HepG2 (cell line): ENCODE measurements at regions not wholly inside any gene's neighbourhood (a gene's known extent, or its start where the extent isn't known, plus 50 kb on each side); places are given as distances from the start of the nearest gene placed in this dataset.

Source experiments
- ATAC-seq: fragments of 200-7000 bp; cut with Tn5 transposase; 3 replicates; pipeline ENCODE4 v1.9.1; 2020; ENCODE audit warnings: mild to moderate bottlenecking, moderate library complexity
- BruUV-seq: library from RNA; stranded (reverse); fragments of 400-500 nt; replicated peaks from 2 replicates; lab custom pipeline; 2021; lab: Mats Ljungman, UMichigan
- CTCF ChIA-PET: fragments of 300-600 bp; formaldehyde crosslinking; extraction: SDS; loops from one replicate; lab custom pipeline; 2021; ENCODE audit warnings: low total read pairs, inconsistent platforms, low intra/inter-chr PET ratio; lab: Yijun Ruan, JAX
- POLR2A ChIA-PET: fragments of 350-600 bp; sonication (Branson Sonifier 250); formaldehyde crosslinking; loops from one replicate; lab custom pipeline; 2020; ENCODE audit warnings: antibody characterized with exemption, inconsistent platforms; lab: Yijun Ruan, JAX
- DNase-seq: peaks from one replicate; pipeline ENCODE4 v3.0.0-alpha.2; 2015; ENCODE audit warnings: low spot score
- FAIRE-seq: peaks from 3 replicates; lab custom pipeline; 2011; peaks lifted over from hg19 to GRCh38; lab: Jason Lieb, UNC
- H2AFZ ChIP-seq: one replicate; pipeline ENCODE4 v1.6.1; 2011; ENCODE audit warnings: low read length, inconsistent platforms
- H3K27ac ChIP-seq: fragments of 300-600 bp; 3 replicates; pipeline ENCODE4 v1.8.0; 2011; ENCODE audit warnings: mixed run types, mild to moderate bottlenecking, mixed read lengths, low read length, inconsistent platforms; ENCODE audit not compliant: insufficient read depth; ENCODE audit errors: extremely low read length
- H3K27me3 ChIP-seq, 2 experiments: fragments of 200-600 bp in 1 of 2; 2 replicates in 1 of 2; 3 replicates in 1 of 2; pipeline versions ENCODE4 v1.6.0 to v1.8.0; 2011; ENCODE audit warnings: low read length in 2 of 2, mild to moderate bottlenecking in 2 of 2, moderate library complexity in 2 of 2, inconsistent platforms in 1 of 2; ENCODE audit not compliant: insufficient read depth in 2 of 2, control insufficient read depth in 1 of 2
- H3K36me3 ChIP-seq, 2 experiments: fragments of 200-600 bp in 1 of 2; replicated peaks in 1 of 2; 2 replicates in 1 of 2; 3 replicates in 1 of 2; pipeline versions ENCODE4 v1.5.1 to v1.8.0; 2011; ENCODE audit warnings: low read length in 2 of 2, inconsistent platforms in 1 of 2; ENCODE audit not compliant: insufficient read depth in 2 of 2, control insufficient read depth in 1 of 2
- H3K4me1 ChIP-seq: 2 replicates; pipeline ENCODE4 v1.5.1; 2012; ENCODE audit warnings: low read length, inconsistent platforms; ENCODE audit not compliant: insufficient read depth
- H3K4me2 ChIP-seq: 2 replicates; pipeline ENCODE4 v1.6.0; 2011; ENCODE audit warnings: low read depth, low read length, inconsistent platforms
- H3K4me3 ChIP-seq, 3 experiments: fragments of 200-600 bp in 1 of 3; sonication (generic), shearing (Covaris generic) in 1 of 3; replicated peaks in 1 of 3; 2 replicates each; pipeline ENCODE4 v1.5.1; 2011 to 2016; ENCODE audit warnings: low read length in 3 of 3, inconsistent platforms in 2 of 3, low read depth in 2 of 3, mild to moderate bottlenecking in 2 of 3, control low read depth in 1 of 3, mixed read lengths in 1 of 3; ENCODE audit not compliant: insufficient read depth in 1 of 3
- H3K79me2 ChIP-seq: one replicate; pipeline ENCODE4 v1.6.1; 2011; ENCODE audit warnings: low read length, inconsistent platforms; ENCODE audit not compliant: insufficient read depth
- H3K9ac ChIP-seq: 2 replicates; pipeline ENCODE4 v1.6.0; 2011; ENCODE audit warnings: mild to moderate bottlenecking, low read depth, low read length, inconsistent platforms; ENCODE audit not compliant: insufficient read depth
- H3K9me3 ChIP-seq: 2 replicates; pipeline ENCODE4 v1.5.1; 2012; ENCODE audit warnings: mild to moderate bottlenecking, low read length
- H4K20me1 ChIP-seq: 2 replicates; pipeline ENCODE4 v1.6.0; 2011; ENCODE audit warnings: inconsistent platforms, mild to moderate bottlenecking, low read length, moderate library complexity; ENCODE audit not compliant: insufficient read depth
- ASH2L ChIP-seq: fragments of 300-600, 200-600 bp; sonication (generic); IDR thresholded peaks from 2 replicates; pipeline ENCODE4 v1.7.0; 2017; ENCODE audit warnings: low read depth, mild to moderate bottlenecking, moderate library complexity, mixed read lengths, low read length; ENCODE audit not compliant: insufficient read length
- CCAR2 ChIP-seq: fragments of 200-400 bp; formaldehyde crosslinking; optimal IDR thresholded peaks from 2 replicates; pipeline ENCODE3; 2018; ENCODE audit warnings: low read depth, mild to moderate bottlenecking, low read length, moderate library complexity
- DZIP1 ChIP-seq: sonication (generic); formaldehyde crosslinking; IDR thresholded peaks from 2 replicates; pipeline ENCODE4 v1.5.0; 2020; ENCODE audit warnings: mild to moderate bottlenecking, missing genetic modification reagents
- FOSL2 ChIP-seq: sonication (generic); formaldehyde crosslinking; IDR thresholded peaks from 2 replicates; pipeline ENCODE4 v1.4.0; 2020; ENCODE audit warnings: missing genetic modification reagents
- MEF2D ChIP-seq: sonication (generic); formaldehyde crosslinking; IDR thresholded peaks from 2 replicates; pipeline ENCODE4 v1.5.1; 2020; ENCODE audit warnings: mild to moderate bottlenecking, missing genetic modification reagents
- PCBP1 ChIP-seq: fragments of 200-400 bp; formaldehyde crosslinking; IDR thresholded peaks from 2 replicates; pipeline ENCODE4 v1.6.1; 2017; ENCODE audit warnings: mild to moderate bottlenecking, low read depth, low read length, borderline replicate concordance
- SYNCRIP ChIP-seq: fragments of 200-400 bp; formaldehyde crosslinking; IDR thresholded peaks from 2 replicates; pipeline ENCODE4 v1.6.1; 2018; ENCODE audit warnings: mild to moderate bottlenecking, low read depth, low read length; ENCODE audit not compliant: insufficient read depth
- TBX2 ChIP-seq: sonication (generic); formaldehyde crosslinking; IDR thresholded peaks from 2 replicates; pipeline ENCODE4 v1.5.0; 2020; ENCODE audit warnings: missing genetic modification reagents, mild to moderate bottlenecking, borderline replicate concordance
- TBX3 ChIP-seq: fragments of 450-650 bp; IDR thresholded peaks from 2 replicates; pipeline ENCODE4 v1.6.1; 2017; ENCODE audit warnings: antibody characterized with exemption, mild to moderate bottlenecking, inconsistent platforms, borderline replicate concordance
- ZC3H13 ChIP-seq: sonication (generic); formaldehyde crosslinking; IDR thresholded peaks from 2 replicates; pipeline ENCODE4 v1.8.1; 2023; ENCODE audit warnings: mild to moderate bottlenecking, missing genetic modification reagents, moderate library complexity
- ZNF274 ChIP-seq: sonication (generic); formaldehyde crosslinking; IDR thresholded peaks from 2 replicates; pipeline ENCODE4 v1.5.1; 2020; ENCODE audit warnings: mild to moderate bottlenecking, missing genetic modification reagents
- ZNF414 ChIP-seq: sonication (generic); formaldehyde crosslinking; IDR thresholded peaks from 2 replicates; pipeline ENCODE4 v1.5.0; 2020; ENCODE audit warnings: missing genetic modification reagents
- ZNF503 ChIP-seq: sonication (generic); formaldehyde crosslinking; IDR thresholded peaks from 2 replicates; pipeline ENCODE4 v1.4.0; 2020; ENCODE audit warnings: missing genetic modification reagents
- ZNF570 ChIP-seq: sonication (generic); formaldehyde crosslinking; IDR thresholded peaks from 2 replicates; pipeline ENCODE4 v1.4.0; 2020; ENCODE audit warnings: mild to moderate bottlenecking, missing genetic modification reagents, borderline replicate concordance
- WGBS: methylation state at CpG from one replicate; pipeline ENCODE4 v1.1.6; 2017; ENCODE audit warnings: low lambda C conversion rate; 5-methylcytosine and 5-hydroxymethylcytosine counted together
- in situ Hi-C: cut with HindIII; loops from 2 replicates; pipeline ENCODE4 v1.10.0; 2017; ENCODE audit warnings: low pct_unique_long_range_greater_than_20kb; ENCODE audit not compliant: extremely low pct_ligation_motif_present
- intact Hi-C: fragments of 100-400 bp; cut with micrococcal nuclease; formaldehyde crosslinking; loops from one replicate; pipeline ENCODE4 v1.10.0; 2022; ENCODE audit not compliant: unreplicated experiment
- TF ChIP-seq, protein P1 (sequence below): sonication (generic); formaldehyde crosslinking; IDR thresholded peaks from 2 replicates; pipeline ENCODE4 v1.9.0; 2021; ENCODE audit warnings: missing genetic modification reagents, borderline replicate concordance

DNA sequence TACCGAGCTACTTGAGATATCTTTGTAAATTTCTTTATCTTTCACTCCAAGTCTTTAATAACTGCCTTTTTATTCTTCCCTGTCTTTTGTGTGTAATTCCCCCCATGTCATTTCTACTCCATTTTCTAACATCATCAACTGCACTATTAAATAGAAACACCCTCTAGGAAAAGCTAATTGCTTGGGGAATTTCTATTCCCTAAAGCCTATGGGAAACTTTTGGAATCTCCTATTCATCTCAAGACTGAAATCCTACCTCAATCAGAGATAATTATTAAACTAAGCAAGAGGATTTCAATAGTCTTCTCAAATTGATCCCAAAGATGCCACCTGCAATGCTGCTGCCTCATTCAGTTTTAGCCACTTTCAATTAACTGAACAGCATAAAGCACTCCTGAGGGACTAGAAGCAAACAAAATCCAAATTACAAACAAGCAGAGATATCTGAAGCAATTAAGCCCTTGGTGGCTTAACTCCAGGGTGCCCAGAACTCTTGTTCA, 598.7 kb downstream of the IGSF11 start (continued):
- no peak for TF ChIP-seq DZIP1 (CRISPR knock-in tag)
- no peak for TF ChIP-seq ASH2L
- no peak for TF ChIP-seq ZNF274 (CRISPR knock-in tag)
- TF ChIP-seq ZNF570 (CRISPR knock-in tag) = no peak
- no peak for TF ChIP-seq PCBP1
- TF ChIP-seq, all 625 proteins: peak for 0

- Histone ChIP-seq H3K27me3 (no peaks in the 10 kb centered on the region), H3K4me2 (no peak overlapping the region), H3K9me3 (no peaks in the 10 kb centered on the region), H3K4me1 (no peaks in the 10 kb centered on the region), H3K36me3 (no peaks in the 10 kb centered on the region), H3K9ac (no peak overlapping the region), H2AFZ (no peak overlapping the region), H3K27ac (no peak overlapping the region), H4K20me1 (no peaks in the 10 kb centered on the region), H3K79me2 (no peaks in the 10 kb centered on the region), H3K4me3 (no peak overlapping the region)
- in situ Hi-C loops = no loop called here
- WGBS = 0% methylated on average over 1 of the region's 1 CpG
- no peak for ATAC-seq
- POLR2A ChIA-PET = no interaction called here
- no peak for DNase-seq
- CTCF ChIA-PET = no interaction called here
- no peak for FAIRE-seq
- BruUV-seq = no TSS peak
- intact Hi-C loops = no loop called here
- TF ChIP-seq SYNCRIP = no peak
- TF ChIP-seq, protein P1, sequence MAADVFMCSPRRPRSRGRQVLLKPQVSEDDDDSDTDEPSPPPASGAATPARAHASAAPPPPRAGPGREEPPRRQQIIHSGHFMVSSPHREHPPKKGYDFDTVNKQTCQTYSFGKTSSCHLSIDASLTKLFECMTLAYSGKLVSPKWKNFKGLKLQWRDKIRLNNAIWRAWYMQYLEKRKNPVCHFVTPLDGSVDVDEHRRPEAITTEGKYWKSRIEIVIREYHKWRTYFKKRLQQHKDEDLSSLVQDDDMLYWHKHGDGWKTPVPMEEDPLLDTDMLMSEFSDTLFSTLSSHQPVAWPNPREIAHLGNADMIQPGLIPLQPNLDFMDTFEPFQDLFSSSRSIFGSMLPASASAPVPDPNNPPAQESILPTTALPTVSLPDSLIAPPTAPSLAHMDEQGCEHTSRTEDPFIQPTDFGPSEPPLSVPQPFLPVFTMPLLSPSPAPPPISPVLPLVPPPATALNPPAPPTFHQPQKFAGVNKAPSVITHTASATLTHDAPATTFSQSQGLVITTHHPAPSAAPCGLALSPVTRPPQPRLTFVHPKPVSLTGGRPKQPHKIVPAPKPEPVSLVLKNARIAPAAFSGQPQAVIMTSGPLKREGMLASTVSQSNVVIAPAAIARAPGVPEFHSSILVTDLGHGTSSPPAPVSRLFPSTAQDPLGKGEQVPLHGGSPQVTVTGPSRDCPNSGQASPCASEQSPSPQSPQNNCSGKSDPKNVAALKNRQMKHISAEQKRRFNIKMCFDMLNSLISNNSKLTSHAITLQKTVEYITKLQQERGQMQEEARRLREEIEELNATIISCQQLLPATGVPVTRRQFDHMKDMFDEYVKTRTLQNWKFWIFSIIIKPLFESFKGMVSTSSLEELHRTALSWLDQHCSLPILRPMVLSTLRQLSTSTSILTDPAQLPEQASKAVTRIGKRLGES (CRISPR knock-in tag) = no peak
- TF ChIP-seq ZNF503 (CRISPR knock-in tag) = no peak
- no peak for TF ChIP-seq CCAR2
- no peak for TF ChIP-seq FOSL2
- TF ChIP-seq TBX2 (CRISPR knock-in tag) = no peak
- TF ChIP-seq ZNF414 (CRISPR knock-in tag) = no peak
- TF ChIP-seq MEF2D (CRISPR knock-in tag) = no peak
- TF ChIP-seq TBX3 = no peak
- no peak for TF ChIP-seq ZC3H13 (CRISPR knock-in tag)
These were observed 597.9 kb downstream of the IGSF11 start for GRCh38 chr3:118436697-118437262.
